Right renal pelvis (tissue), 4 donors: ENCODE measurements at regions not wholly inside any gene's neighbourhood (a gene's known extent, or its start where the extent isn't known, plus 50 kb on each side); places are given as distances from the start of the nearest gene placed in this dataset.
A peak's percentile ranks its signal among the peaks of the same experiment; 100 is the strongest.
"Not testable (repeated sequence)": the region's sequence is repeated elsewhere in the genome, so short reads cannot be mapped to it uniquely, and the experiment has no call there.

Source experiments
- DNase-seq, 4 donors: peaks; one replicate each; pipeline ENCODE4 v3.0.0-alpha.2; 2013; ENCODE audit warnings: low read depth in 4 of 4, low spot score in 3 of 4, missing footprints in 1 of 4

GRCh38 chr12:54716261-54716660, 68.1 kb upstream of the DCD start:
- DNase-seq: no peak

- not testable (repeated sequence) for DNase-seq
Measured at GRCh38 chr12:54713876-54714275, 65.7 kb upstream of the DCD start.

GRCh38 chr12:54711669-54712068, 63.5 kb upstream of the DCD start:
- DNase-seq: no peak

- no peak for DNase-seq
Measured at GRCh38 chr12:54708826-54709225, 60.7 kb upstream of the DCD start.

- no peak for DNase-seq
Measured at GRCh38 chr12:54704202-54704601, 56.0 kb upstream of the DCD start.

- peak in 1 of 4 donors; percentile 29 for DNase-seq
Measured at GRCh38 chr12:54701940-54702592, 53.9 kb upstream of the DCD start.

GRCh38 chr12:54700849-54701248, 52.7 kb upstream of the DCD start:
- DNase-seq: no peak

GRCh38 chr12:54700301-54700700, 52.1 kb upstream of the DCD start:
- no peak for DNase-seq
